MCF 10A (cell line): ENCODE measurements at regions not wholly inside any gene's neighbourhood (a gene's known extent, or its start where the extent isn't known, plus 50 kb on each side); places are given as distances from the start of the nearest gene placed in this dataset.

Experiments used
- BruUV-seq: library from RNA; stranded (reverse); fragments of 400-500 nt; replicated peaks from 2 replicates; lab custom pipeline; 2021; lab: Mats Ljungman, UMichigan
- CTCF ChIA-PET: fragments of 300-600 bp; sonication (Branson Sonifier 250); formaldehyde crosslinking; extraction: SDS; loops from one replicate; lab custom pipeline; 2021; ENCODE audit warnings: antibody characterized with exemption, inconsistent platforms; lab: Yijun Ruan, JAX
- POLR2A ChIA-PET: fragments of 300-600, 350-650 bp; sonication (Branson Sonifier 250); formaldehyde crosslinking; extraction: SDS; loops from one replicate; lab custom pipeline; 2020; ENCODE audit warnings: antibody characterized with exemption, inconsistent platforms; lab: Yijun Ruan, JAX
- DNase-seq: peaks from one replicate; pipeline ENCODE4 v3.0.0-alpha.2; 2018; ENCODE audit not compliant: unreplicated experiment
- H3K27ac Mint-ChIP-seq: one replicate; pipeline ENCODE4 v1.8.0; 2022; ENCODE audit warnings: mild to moderate bottlenecking, low read depth, mixed read lengths; ENCODE audit not compliant: unreplicated experiment
- H3K27me3 Mint-ChIP-seq: one replicate; pipeline ENCODE4 v1.8.0; 2022; ENCODE audit warnings: mixed read lengths; ENCODE audit not compliant: insufficient read depth, unreplicated experiment
- H3K36me3 Mint-ChIP-seq: one replicate; pipeline ENCODE4 v1.8.0; 2022; ENCODE audit warnings: mild to moderate bottlenecking, moderate library complexity, mixed read lengths; ENCODE audit not compliant: insufficient read depth, unreplicated experiment
- H3K4me1 Mint-ChIP-seq: one replicate; pipeline ENCODE4 v1.8.0; 2022; ENCODE audit warnings: mixed read lengths; ENCODE audit not compliant: insufficient read depth, unreplicated experiment
- H3K4me3 Mint-ChIP-seq: one replicate; pipeline ENCODE4 v1.8.0; 2022; ENCODE audit warnings: mild to moderate bottlenecking, moderate library complexity, mixed read lengths; ENCODE audit not compliant: unreplicated experiment
- H3K9me3 Mint-ChIP-seq: one replicate; pipeline ENCODE4 v1.8.0; 2022; ENCODE audit warnings: mixed read lengths; ENCODE audit not compliant: unreplicated experiment
- intact Hi-C: fragments of 100-400 bp; cut with micrococcal nuclease; formaldehyde crosslinking; loops from 2 replicates; pipeline ENCODE4 v1.14.1; 2022
- TF ChIP-seq, protein P1 (sequence below): fragments of 200-600 bp; IDR thresholded peaks from one replicate; pipeline ENCODE4 v1.8.0; 2022; ENCODE audit warnings: antibody characterized with exemption, mild to moderate bottlenecking; ENCODE audit not compliant: unreplicated experiment

DNA sequence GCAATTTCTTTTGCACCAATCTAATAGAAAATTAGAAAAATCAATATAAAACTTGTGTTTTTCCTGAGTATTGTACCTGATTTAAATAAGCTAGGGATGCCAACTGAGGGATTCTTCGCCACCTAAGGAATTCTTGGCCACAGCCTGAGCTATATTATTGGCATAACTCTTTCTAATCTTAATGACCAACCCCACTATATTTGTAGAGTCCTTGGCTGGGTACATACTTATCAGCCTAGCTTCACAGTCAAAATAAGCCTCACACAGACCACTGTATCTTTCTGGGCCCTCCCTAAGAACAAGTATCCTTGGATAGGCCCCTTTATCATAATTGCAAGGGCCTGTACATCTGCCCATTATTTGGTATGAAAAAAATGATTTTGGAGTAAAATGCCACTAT is 247.1 kb downstream of the DUSP6 start:
- TF ChIP-seq, protein P1, sequence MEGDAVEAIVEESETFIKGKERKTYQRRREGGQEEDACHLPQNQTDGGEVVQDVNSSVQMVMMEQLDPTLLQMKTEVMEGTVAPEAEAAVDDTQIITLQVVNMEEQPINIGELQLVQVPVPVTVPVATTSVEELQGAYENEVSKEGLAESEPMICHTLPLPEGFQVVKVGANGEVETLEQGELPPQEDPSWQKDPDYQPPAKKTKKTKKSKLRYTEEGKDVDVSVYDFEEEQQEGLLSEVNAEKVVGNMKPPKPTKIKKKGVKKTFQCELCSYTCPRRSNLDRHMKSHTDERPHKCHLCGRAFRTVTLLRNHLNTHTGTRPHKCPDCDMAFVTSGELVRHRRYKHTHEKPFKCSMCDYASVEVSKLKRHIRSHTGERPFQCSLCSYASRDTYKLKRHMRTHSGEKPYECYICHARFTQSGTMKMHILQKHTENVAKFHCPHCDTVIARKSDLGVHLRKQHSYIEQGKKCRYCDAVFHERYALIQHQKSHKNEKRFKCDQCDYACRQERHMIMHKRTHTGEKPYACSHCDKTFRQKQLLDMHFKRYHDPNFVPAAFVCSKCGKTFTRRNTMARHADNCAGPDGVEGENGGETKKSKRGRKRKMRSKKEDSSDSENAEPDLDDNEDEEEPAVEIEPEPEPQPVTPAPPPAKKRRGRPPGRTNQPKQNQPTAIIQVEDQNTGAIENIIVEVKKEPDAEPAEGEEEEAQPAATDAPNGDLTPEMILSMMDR = no peak
- DNase-seq = no peak
- ChIA-PET POLR2A (no interaction called here), CTCF (interaction anchor here (0.5 to 0.8 kb wide), 3 partner anchors 51 to 1663 kb away, joined by 3 to 4 read pairs (median 3); no protein-coding TSS in a partner anchor)
- Mint-ChIP-seq H3K36me3 (no peaks in the 10 kb centered on the region), H3K9me3 (no peaks in the 10 kb centered on the region), H3K4me3 (no peak overlapping the region), H3K27me3 (no peaks in the 10 kb centered on the region), H3K27ac (no peak overlapping the region), H3K4me1 (no peaks in the 10 kb centered on the region)
- no TSS peak for BruUV-seq
- intact Hi-C loops = no loop called here

DNA sequence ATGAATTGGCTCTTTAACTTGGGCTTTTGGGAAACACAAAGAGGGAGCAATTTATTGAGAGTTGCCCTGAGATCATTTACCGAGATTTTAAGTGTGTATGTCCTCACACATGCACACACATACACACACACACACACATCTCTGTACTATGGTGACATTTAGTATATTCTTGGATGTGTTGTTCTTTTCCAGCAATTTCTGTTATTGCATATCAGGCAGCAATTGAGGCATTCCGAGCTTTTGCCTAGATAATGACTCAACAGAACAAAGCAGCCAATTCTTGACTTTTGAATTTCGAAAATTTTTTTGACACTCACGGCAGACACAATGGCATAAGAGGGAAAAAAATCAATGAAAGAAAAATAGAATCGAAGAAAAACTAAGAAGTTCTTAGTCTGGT is 248.5 kb downstream of the DUSP6 start:
- H3K27me3 Mint-ChIP-seq = no peaks in the 10 kb centered on the region
- no peak for DNase-seq
- ChIA-PET CTCF (no interaction called here), POLR2A (no interaction called here)
- TF ChIP-seq, protein P1 = no peak
- no peak overlapping the region for H3K4me3 Mint-ChIP-seq
- no peaks in the 10 kb centered on the region for H3K4me1 Mint-ChIP-seq
- BruUV-seq = no TSS peak
- intact Hi-C loops = no loop called here
- no peak overlapping the region for H3K27ac Mint-ChIP-seq
- H3K9me3 Mint-ChIP-seq = no peaks in the 10 kb centered on the region
- no peaks in the 10 kb centered on the region for H3K36me3 Mint-ChIP-seq

DNA sequence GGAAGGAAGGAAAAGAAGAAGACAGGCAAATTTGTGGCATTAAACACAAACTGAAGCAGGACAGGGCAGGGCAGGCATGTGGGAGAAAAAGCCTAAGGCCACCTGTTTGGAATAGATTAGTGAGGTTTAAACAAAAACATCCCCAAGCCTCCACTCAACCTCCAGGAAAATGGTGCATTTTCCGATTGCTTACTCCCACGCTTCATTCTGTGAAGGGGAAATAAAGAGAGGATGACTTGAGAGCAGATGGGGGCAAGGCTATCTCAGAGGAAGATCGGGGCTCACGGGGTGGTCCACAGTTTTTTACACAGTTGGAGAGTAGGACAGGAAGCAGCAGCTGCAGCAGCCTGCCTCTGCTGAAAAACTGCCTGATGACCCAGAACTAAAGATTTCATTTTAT is 250.9 kb downstream of the DUSP6 start:
- POLR2A ChIA-PET = no interaction called here
- no TSS peak for BruUV-seq
- H3K36me3 Mint-ChIP-seq = no peaks in the 10 kb centered on the region
- H3K27me3 Mint-ChIP-seq = no peaks in the 10 kb centered on the region
- CTCF ChIA-PET = no interaction called here
- DNase-seq = no peak
- TF ChIP-seq, protein P1 = no peak
- H3K4me3 Mint-ChIP-seq = no peak overlapping the region
- H3K4me1 Mint-ChIP-seq = no peaks in the 10 kb centered on the region
- intact Hi-C loops = no loop called here
- H3K9me3 Mint-ChIP-seq = no peaks in the 10 kb centered on the region
- no peak overlapping the region for H3K27ac Mint-ChIP-seq

GRCh38 chr12:89098441-89099112 is 253.7 kb downstream of the DUSP6 start:
- no peak for DNase-seq
- no peak overlapping the region for H3K27ac Mint-ChIP-seq
- BruUV-seq = no TSS peak
- no peaks in the 10 kb centered on the region for H3K9me3 Mint-ChIP-seq
- H3K36me3 Mint-ChIP-seq = no peaks in the 10 kb centered on the region
- intact Hi-C loops = no loop called here
- ChIA-PET CTCF (interaction anchor here (0.6 kb wide), 1 partner anchor 79 kb away, joined by 3 read pairs; no protein-coding TSS in a partner anchor), POLR2A (no interaction called here)
- TF ChIP-seq, protein P1 = no peak
- H3K4me3 Mint-ChIP-seq = no peak overlapping the region
- no peaks in the 10 kb centered on the region for H3K4me1 Mint-ChIP-seq
- no peaks in the 10 kb centered on the region for H3K27me3 Mint-ChIP-seq
